ENCODE measurements at regions not wholly inside any gene's neighbourhood (a gene's known extent, or its start where the extent isn't known, plus 50 kb on each side); places are given as distances from the start of the nearest gene placed in this dataset.
"Not testable (repeated sequence)": the region's sequence is repeated elsewhere in the genome, so short reads cannot be mapped to it uniquely, and the experiment has no call there.

DNA sequence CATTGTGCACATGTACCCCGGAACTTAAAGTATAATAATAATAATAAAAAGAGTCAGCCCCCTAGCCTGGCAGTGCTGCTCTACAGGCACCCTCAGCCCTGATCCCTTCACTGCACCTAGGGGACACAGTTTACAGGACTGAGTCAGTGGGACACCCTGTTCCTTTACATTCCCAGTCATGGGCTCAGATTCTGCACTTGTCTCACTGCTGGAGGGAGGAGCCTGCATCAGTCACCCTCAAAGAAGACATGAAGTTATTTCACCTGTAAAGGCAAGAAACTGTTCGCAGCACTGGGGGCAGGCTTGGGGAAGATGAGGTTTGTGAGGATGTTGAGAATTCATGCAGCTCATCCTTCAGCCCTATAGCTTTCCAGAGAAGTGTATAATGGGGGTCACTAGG lies 50.7 kb upstream of the VPREB1 start:
- intact Hi-C loops (cut with DNase I): no loop called here
- DNase-seq (ENCODE audit: low spot score): no peak

DNA sequence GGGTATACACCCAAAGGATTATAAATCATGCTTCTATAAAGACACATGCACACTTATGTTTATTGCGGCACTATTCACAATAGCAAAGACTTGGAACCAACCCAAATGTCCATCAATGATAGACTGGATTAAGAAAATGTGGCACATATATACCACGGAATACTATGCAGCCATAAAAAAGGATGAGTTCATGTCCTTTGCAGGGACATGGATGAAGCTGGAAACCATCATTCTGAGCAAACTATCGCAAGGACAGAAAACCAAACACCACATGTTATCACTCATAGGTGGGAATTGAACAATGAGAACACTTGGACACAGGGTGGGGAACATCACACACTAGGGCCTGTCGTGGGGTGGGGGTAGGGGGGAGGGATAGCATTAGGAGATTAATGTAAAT lies 51.1 kb upstream of the VPREB1 start:
- DNase-seq (ENCODE audit: low spot score); intact Hi-C loops (cut with DNase I): not testable (repeated sequence)

DNA sequence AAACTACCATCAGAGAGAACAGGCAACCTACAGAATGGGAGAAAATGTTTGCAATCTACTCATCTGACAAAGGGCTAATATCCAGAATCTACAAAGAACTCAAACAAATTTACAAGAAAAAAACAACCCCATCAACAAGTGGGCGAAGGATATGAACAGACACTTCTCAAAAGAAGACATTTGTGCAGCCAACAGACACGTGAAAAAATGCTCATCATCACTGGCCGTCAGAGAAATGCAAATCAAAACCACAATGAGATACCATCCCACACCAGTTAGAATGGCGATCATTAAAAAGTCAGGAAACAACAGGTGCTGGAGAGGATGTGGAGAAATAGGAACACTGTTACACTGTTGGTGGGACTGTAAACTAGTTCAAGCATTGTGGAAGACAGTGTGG lies 51.6 kb upstream of the VPREB1 start:
- DNase-seq (ENCODE audit: low spot score); intact Hi-C loops (cut with DNase I): not testable (repeated sequence)

DNA sequence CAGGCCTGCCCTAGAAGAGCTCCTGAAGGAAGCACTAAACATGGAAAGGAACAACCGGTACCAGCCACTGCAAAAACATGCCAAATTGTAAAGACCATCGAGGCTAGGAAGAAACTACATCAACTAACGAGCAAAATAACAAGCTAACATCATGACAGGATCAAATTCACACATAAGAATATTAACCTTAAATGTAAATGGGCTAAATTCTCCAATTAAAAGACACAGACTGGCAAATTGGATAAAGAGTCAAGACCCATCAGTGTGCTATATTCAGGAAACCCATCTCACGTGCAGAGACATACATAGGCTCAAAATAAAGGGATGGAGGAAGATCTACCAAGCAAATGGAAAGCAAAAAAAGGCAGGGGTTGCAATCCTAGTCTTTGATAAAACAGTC lies 54.8 kb upstream of the VPREB1 start:
- intact Hi-C loops (cut with DNase I); DNase-seq (ENCODE audit: low spot score): not testable (repeated sequence)

DNA sequence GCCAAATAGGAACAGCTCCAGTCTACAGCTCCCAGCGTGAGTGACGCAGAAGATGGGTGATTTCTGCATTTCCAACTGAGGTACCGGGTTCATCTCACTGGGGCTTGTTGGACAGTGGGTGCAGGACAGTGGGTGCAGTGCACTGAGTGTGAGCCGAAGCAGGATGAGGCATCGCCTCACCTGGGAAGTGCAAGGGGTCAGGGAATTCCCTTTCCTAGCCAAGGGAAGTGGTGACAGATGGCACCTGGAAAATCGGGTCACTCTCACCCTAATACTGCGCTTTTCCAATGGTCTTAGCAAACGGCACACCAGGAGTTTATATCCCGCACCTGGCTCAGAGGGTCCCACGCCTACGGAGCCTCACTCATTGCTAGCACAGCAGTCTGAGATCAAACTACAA lies 56.7 kb upstream of the VPREB1 start:
- intact Hi-C loops (cut with DNase I); DNase-seq (ENCODE audit: low spot score): not testable (repeated sequence)

DNA sequence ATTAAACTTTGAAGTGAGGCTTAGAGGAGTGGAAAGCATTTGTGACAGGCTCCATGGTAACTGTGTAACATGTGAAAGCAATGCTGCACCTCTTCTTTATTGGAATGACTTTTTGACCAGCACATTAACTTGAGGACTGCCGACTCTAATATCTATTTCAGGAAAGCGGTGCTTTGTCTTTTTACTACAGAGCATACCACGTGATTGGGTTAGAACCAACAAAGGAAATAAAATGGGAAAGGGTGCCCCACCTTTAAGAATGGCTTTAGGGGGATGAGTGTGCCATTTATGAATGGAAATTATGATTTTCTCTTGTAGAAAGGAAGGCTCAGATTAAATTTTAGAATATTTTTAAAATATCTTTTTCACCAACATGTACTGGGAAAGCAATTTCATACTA lies 57.3 kb upstream of the VPREB1 start:
- intact Hi-C loops (cut with DNase I): no loop called here

DNA sequence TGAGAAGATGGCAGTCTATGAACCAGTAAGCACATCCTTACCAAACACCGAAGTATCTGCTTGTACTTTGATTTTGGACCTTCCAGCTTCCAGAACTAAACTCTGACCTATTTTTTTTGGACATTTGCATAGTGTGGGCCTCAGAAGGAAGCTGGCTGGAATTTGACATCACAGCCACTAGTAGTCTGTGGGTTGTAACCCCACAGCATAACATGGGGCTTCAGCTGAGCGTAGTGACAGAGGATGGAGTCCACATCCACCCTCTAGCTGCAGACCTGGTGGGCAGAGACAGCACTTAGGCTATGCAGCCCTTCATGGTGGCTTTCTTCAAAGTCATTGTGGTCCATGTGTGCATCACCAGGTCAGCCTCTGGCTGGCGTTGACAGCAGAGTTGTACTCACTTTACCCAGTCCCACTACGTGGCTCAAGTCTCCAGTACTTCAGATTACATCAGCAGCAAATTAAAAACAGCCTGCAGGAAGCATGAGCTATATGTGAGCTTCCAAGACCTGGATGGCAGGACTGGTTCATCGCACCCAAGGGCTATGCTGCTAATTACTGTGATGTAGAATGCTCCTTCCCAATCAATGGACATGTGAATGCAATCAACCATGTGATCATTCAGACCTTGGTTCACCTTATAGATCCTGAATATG lies 58.6 kb upstream of the VPREB1 start:
- no peak for DNase-seq (ENCODE audit: low spot score)
- intact Hi-C loops (cut with DNase I): no loop called here

More for the DNA sequence above, 57.3 kb upstream of the VPREB1 start:
- no peak for DNase-seq (ENCODE audit: low spot score)

DNA sequence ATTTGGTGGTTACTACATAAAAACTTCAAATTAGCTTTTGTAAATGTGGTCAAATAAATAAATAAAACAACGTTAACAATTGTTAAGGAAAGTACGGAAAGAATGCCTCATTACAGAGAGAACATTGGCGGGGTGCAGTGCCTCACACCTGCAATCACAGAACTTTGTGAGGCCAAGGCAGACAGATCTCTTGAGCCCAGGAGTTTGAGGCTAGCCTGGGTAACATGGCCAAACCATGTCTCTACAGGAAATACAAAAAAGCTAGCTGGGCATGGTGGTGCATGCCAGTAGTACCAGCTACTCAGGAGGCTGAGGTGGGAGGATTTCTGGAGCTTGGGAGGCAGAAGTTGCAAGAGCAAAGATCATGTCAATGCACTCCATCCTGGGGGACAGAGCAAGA lies 59.4 kb upstream of the VPREB1 start:
- no peak for DNase-seq (ENCODE audit: low spot score)

DNA sequence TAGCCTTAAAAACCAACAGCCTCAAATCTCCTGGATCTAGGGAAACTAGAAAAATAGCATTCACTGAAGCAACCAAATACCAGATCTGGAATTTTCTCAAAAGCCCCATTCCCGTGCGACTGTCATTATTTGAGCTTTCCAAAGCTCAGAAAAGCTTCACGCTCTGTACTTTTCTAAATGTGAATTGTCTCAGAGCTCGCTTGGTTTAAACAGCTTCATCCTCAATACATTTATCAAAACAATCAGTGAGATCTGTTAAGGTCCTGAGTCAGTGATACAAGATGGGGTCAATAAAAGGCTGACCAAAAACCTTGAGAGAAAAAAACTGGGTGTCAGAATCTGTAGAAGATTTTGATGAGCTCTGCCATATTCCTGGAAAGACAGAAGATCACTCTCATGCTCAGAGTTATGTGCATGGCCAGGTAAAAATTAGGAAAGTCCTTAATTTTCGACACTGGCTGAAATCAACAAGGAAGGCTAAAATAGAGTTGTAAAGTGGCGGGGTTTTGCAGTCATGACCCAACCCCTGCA lies 60.2 kb upstream of the VPREB1 start:
- intact Hi-C loops (cut with DNase I): no loop called here
- DNase-seq (ENCODE audit: low spot score): no peak

More for the DNA sequence above, 59.4 kb upstream of the VPREB1 start:
- intact Hi-C loops (cut with DNase I): no loop called here

DNA sequence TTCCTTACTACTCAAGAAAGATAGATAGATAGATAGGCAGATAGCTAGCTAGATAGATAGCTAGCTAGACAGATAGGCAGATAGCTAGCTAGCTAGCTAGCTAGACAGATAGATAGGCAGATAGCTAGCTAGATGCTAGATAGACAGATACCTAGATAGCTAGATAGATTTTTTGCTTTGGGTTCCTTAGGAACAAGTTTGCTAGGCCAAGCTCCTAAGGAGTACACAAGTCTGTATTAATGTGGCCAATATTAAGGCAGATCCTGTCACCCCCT lies 61.7 kb upstream of the VPREB1 start:
- intact Hi-C loops (cut with DNase I): no loop called here
- DNase-seq (ENCODE audit: low spot score): no peak

DNA sequence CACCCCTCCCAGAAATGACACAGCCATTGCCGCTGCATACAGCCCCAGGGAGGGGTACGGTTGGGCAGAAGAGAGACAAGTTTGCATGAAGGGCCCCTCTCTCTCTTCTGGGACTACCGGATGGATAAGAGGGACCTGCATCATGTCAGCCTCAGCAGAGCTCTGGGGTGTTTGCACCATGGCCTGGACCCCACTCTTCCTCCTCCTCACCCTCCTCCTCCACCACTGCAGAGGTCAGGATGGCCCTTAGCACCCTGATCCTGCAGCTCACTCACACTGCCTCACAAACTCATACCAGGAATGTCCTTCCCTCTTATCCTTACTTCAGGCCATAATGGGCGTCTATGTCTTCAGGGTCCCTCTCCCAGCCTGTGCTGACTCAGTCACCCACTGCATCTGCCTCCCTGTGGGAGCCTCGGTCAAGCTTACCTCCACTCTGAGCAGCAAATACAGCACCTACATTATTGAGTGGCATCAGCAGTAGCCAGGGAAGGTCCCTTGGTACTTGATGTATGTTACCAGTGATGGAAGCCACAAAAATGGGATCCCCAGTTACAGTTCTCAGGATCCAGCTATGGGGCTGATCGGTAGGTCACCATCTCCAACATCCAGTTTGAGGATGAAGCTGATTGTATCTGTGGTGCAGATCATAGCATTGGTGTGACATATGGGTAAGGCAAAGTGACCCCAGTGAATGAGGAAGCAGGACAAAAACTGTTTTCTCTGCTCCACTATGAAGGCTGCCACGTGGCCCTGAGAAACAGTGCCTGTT lies 62.2 kb upstream of the VPREB1 start:
- no peak for DNase-seq (ENCODE audit: low spot score)
- intact Hi-C loops (cut with DNase I): no loop called here

DNA sequence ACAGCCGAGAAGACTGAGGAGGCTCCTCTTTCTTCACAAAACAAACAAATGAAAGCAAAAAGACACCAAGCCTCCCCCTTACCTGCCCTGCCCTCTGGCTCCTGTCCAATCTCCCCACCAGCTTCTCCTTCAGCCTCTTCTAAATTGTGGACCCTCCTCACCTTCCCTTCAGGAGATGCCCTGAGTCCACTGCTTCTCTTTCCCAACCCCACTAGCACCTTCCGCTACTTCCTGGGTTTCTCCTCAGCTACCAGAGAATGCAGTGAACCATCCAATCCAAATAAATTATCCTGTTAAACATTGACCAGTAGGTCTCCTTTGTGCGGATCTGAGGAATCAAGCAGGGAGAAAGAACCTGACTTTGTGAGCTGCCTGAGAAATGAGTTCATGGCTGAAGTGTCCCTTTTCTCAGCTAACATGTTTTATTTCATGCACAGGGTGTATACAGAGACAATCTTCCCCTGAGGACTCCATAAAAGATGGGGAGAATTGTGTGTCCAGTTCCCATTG lies 63.2 kb upstream of the VPREB1 start:
- DNase-seq (ENCODE audit: low spot score): no peak
- intact Hi-C loops (cut with DNase I): no loop called here

DNA sequence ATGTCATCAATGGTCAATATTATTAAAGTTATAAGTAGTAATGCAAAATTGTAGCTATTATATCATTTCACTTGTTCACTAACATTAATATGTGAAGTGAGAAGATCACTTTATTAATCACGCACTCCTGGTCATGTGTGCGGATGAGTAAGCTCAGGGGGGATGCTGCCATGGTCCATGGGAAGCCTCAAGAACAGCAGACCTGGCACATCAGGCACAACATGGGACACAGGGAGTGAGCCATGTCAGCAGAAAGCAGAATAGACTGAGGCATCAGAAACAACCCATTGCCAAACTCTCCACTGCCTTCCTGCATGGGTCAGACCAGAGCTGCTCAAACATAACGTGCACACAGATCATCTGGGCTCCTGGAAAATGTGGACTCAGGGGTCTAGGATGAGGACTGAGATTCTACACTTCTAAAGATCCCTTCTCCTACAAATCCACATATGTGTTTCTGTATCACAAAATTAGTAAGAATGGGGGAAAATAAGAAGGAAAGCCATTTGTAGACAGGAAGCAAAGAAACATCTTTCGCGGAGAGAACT lies 63.8 kb upstream of the VPREB1 start:
- intact Hi-C loops (cut with DNase I): no loop called here
- DNase-seq (ENCODE audit: low spot score): no peak

DNA sequence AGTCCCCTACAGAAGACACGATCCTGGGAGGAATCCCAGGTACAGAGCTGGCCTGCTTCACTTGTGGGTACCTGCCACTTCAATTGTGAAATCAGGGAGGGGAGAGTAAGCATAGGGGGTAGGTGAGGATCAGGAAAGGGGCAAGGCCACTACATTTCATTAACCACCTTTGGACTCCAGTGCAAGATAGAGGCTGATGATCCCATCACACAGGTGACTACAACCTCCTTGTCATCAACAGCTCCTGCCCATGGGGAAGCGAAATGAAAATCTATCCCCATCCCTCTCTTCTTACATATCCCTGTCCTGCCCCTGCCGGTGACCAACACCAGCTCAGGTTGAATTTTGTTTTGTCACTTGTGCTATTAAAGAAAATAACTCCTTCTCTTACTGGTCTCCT lies 64.7 kb upstream of the VPREB1 start:
- intact Hi-C loops (cut with DNase I): no loop called here
- DNase-seq (ENCODE audit: low spot score): no peak

DNA sequence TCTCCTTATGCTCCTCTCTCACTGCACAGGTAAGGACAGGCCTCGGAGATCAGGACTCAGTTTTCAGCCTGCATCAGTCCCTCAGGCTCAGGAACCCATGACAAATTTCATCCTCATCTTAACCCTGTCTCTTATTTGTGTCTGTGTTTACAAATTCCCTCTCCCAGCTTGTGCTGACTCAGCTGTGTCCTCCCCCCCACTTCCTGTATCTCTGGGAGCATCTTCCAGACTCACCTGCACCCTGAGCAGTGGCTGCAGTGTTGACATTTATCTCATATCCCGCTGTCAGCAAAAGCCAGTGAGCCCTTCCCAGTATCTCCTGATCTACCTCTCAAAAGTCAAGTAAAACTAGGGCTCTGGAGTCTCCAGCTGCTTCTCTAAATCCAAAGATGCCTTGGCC lies 65.6 kb upstream of the VPREB1 start:
- DNase-seq (ENCODE audit: low spot score): no peak
- intact Hi-C loops (cut with DNase I): no loop called here

DNA sequence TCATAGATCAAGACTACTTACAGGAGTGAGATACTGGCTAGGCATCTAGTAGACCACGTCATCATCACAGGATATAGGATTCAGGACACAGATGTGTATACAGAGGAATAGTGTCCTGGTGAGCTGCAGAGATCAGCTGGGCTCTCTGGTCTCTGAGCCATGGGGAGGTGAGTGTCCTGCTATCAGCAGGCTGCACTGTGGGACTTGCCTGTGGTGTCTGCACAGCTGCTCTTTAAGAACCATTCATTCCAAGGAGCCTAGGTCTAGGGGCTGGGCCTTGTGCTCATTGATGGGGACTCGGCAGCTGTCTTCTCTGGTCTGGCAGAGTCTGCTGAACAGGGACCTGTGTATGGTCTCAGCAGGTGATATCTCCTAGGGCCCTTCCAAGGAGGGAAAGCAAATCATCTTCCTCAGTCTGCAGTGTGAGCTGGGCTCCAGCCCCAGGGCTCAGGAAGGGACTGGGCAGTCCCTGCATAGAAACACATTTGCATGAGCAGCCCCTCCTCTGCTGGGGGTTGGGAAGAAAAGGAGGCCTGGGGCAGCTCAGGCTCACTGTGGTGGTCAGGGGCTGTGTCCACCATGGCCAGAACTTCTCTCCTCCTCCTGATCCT lies 66.1 kb upstream of the VPREB1 start:
- intact Hi-C loops (cut with DNase I): no loop called here
- DNase-seq (ENCODE audit: low spot score): no peak

DNA sequence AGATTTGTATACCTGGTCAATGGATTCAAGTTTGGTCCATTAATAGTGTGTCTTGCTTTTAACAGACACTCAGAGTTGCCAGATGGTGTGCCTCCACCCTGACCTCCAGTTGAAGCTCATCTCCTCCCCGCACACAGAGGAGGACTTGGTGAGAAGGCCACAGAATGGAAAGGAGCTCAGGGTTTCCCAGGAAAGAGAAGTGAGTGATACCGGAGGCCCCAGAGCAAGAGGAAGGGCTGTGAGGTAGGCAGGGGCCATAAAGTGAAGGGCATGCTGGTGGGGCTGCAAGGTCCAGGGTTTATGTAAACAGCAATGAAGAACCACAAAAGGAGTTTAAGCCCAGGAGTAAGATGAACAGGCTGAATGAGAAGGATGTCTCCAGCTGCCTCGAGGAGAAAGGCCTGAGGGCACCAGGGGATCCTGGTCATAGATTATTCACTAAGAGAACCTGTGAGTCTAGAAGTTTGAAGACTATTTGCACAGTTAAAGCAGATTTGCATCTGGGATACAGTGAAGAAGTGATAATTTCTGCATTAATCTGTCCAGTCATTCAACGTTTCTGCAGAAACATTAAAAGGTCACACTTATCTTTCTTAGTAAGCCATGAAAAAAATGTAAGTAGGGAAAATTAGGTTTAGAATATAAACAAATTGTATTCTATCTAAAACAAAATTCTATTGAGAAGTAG lies 67.5 kb upstream of the VPREB1 start:
- intact Hi-C loops (cut with DNase I): no loop called here
- no peak for DNase-seq (ENCODE audit: low spot score)

DNA sequence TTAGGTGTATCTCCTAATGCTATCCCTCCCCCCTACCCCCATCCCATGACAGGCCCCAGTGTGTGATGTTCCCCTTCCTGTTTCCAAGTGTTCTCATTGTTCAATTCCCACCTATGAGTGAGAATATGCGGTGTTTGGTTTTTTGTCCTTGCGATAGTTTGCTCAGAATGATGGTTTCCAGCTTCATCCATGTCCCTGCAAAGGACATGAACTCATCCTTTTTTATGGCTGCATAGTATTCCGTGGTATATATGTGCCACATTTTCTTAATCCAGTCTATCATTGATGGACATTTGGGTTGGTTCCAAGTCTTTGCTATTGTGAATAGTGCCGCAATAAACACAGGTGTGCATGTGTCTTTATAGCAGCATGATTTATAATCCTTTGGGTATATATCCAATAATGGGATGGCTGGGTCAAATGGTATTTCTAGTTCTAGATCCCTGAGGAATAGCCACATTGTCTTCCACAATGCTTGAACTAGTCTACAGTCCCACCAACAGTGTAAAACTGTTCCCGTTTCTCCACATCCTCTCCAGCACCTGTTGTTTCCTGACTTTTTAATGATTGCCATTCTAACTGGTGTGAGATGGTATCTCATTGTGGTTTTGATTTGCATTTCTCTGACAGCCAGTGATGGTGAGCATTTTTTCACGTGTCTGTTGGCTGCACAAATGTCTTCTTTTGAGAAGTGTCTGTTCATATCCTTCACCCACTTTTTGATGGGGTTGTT lies 71.5 kb upstream of the VPREB1 start:
- DNase-seq (ENCODE audit: low spot score); intact Hi-C loops (cut with DNase I): not testable (repeated sequence)

Measured in posterior vena cava (tissue), 2 donors.